OCI-LY1 (cell line): ENCODE measurements at regions not wholly inside any gene's neighbourhood (a gene's known extent, or its start where the extent isn't known, plus 50 kb on each side); places are given as distances from the start of the nearest gene placed in this dataset.
"Not testable (repeated sequence)": the region's sequence is repeated elsewhere in the genome, so short reads cannot be mapped to it uniquely, and the experiment has no call there.

Experiments
- EZH2 ChIP-seq: fragments of 200-600 bp; sonication (generic), shearing (Covaris generic); IDR thresholded peaks from 2 replicates; pipeline ENCODE4 v1.8.0; 2017; ENCODE audit warnings: borderline replicate concordance, mixed run types, mild to moderate bottlenecking, antibody characterized with exemption, low read length, moderate library complexity, mixed read lengths
- TF ChIP-seq, protein P1 (sequence below): fragments of 200-600 bp; sonication (generic), shearing (Covaris generic); IDR thresholded peaks from 2 replicates; pipeline ENCODE4 v1.5.1; 2017; ENCODE audit warnings: mild to moderate bottlenecking, antibody characterized with exemption, low read length, moderate library complexity, mixed read lengths

DNA sequence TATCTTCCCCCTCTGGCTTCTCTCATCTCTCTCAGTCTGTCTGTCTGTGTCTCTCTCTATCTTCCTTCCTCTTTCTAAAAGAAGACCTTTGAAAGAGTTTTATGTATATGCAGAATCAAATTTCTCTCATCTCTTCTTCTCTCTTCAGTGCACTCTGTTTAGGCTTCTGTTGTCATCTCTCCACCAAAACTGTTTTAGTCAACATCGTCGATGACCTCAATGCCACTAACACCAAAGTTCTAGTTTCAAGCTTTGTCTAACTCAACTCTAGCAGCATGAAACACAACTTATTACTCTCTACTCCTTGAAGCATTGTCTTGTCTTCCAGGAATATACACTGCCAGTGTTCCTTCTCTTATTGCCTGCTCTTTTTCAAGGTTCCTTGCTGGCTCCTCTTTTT, 163.9 kb downstream of the POTEC start:
- TF ChIP-seq, protein P1, sequence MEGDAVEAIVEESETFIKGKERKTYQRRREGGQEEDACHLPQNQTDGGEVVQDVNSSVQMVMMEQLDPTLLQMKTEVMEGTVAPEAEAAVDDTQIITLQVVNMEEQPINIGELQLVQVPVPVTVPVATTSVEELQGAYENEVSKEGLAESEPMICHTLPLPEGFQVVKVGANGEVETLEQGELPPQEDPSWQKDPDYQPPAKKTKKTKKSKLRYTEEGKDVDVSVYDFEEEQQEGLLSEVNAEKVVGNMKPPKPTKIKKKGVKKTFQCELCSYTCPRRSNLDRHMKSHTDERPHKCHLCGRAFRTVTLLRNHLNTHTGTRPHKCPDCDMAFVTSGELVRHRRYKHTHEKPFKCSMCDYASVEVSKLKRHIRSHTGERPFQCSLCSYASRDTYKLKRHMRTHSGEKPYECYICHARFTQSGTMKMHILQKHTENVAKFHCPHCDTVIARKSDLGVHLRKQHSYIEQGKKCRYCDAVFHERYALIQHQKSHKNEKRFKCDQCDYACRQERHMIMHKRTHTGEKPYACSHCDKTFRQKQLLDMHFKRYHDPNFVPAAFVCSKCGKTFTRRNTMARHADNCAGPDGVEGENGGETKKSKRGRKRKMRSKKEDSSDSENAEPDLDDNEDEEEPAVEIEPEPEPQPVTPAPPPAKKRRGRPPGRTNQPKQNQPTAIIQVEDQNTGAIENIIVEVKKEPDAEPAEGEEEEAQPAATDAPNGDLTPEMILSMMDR: not testable (repeated sequence)
- TF ChIP-seq EZH2: not testable (repeated sequence)
